Putamen (tissue), 1 donor: ENCODE measurements at regions not wholly inside any gene's neighbourhood (a gene's known extent, or its start where the extent isn't known, plus 50 kb on each side); places are given as distances from the start of the nearest gene placed in this dataset.
A peak's percentile ranks its signal among the peaks of the same experiment; 100 is the strongest.
"Not testable (repeated sequence)": the region's sequence is repeated elsewhere in the genome, so short reads cannot be mapped to it uniquely, and the experiment has no call there.

Source experiments
- DNase-seq: peaks from one replicate; pipeline ENCODE4 v3.0.0-alpha.2; 2016; ENCODE audit warnings: low spot score

- no peak for DNase-seq
These were observed 305.5 kb upstream of the ISX start for GRCh38 chr22:34760276-34761008.

GRCh38 chr22:34761111-34761510, 304.8 kb upstream of the ISX start:
- no peak for DNase-seq

GRCh38 chr22:34763496-34763895, 302.5 kb upstream of the ISX start:
- no peak for DNase-seq

- DNase-seq, result no peak
These were observed 300.8 kb upstream of the ISX start for GRCh38 chr22:34765115-34765514.

GRCh38 chr22:34769361-34769760, 296.6 kb upstream of the ISX start:
- DNase-seq, result no peak

GRCh38 chr22:34776817-34777216, 289.1 kb upstream of the ISX start:
- peak; percentile 46 for DNase-seq

GRCh38 chr22:34781681-34782080, 284.3 kb upstream of the ISX start:
- no peak for DNase-seq

- peak; percentile 40 for DNase-seq
These were observed 282.5 kb upstream of the ISX start for GRCh38 chr22:34783436-34783835.

GRCh38 chr22:34784056-34784455, 281.9 kb upstream of the ISX start:
- DNase-seq, result no peak

GRCh38 chr22:34797826-34798225, 268.1 kb upstream of the ISX start:
- DNase-seq, result no peak

- DNase-seq, result no peak
These were observed 267.4 kb upstream of the ISX start for GRCh38 chr22:34798605-34799004.

- no peak for DNase-seq
These were observed 265.5 kb upstream of the ISX start for GRCh38 chr22:34800260-34800980.

GRCh38 chr22:34801221-34801620, 264.7 kb upstream of the ISX start:
- DNase-seq, result no peak

GRCh38 chr22:34804091-34804490, 261.9 kb upstream of the ISX start:
- no peak for DNase-seq

- DNase-seq, result no peak
These were observed 261.4 kb upstream of the ISX start for GRCh38 chr22:34804604-34805003.

- no peak for DNase-seq
These were observed 260.2 kb upstream of the ISX start for GRCh38 chr22:34805771-34806170.

- DNase-seq, result no peak
These were observed 257.3 kb upstream of the ISX start for GRCh38 chr22:34808618-34809017.

- DNase-seq, result no peak
These were observed 253.3 kb upstream of the ISX start for GRCh38 chr22:34812631-34813030.

- no peak for DNase-seq
These were observed 251.5 kb upstream of the ISX start for GRCh38 chr22:34814260-34815025.

- no peak for DNase-seq
These were observed 236.5 kb upstream of the ISX start for GRCh38 chr22:34829485-34829884.

- DNase-seq, result no peak
These were observed 231.9 kb upstream of the ISX start for GRCh38 chr22:34834059-34834458.

- DNase-seq, result not testable (repeated sequence)
These were observed 231.4 kb upstream of the ISX start for GRCh38 chr22:34834541-34834940.

- no peak for DNase-seq
These were observed 224.6 kb upstream of the ISX start for GRCh38 chr22:34841331-34841771.
